Neural cell (in vitro differentiated cells): ENCODE measurements at regions not wholly inside any gene's neighbourhood (a gene's known extent, or its start where the extent isn't known, plus 50 kb on each side); places are given as distances from the start of the nearest gene placed in this dataset.

Source experiments
- EZH2 ChIP-seq: fragments of 200-600, 300-800 bp; shearing (Covaris generic), sonication (generic); IDR thresholded peaks from 2 replicates; pipeline ENCODE4 v1.6.1; 2014; ENCODE audit warnings: antibody characterized with exemption, low read length, borderline replicate concordance, mild to moderate bottlenecking; ENCODE audit not compliant: insufficient read depth, poor library complexity, severe bottlenecking
- MXI1 ChIP-seq: fragments of 450-650 bp; conservative IDR thresholded peaks from 2 replicates; pipeline ENCODE4 v1.6.1; 2014; ENCODE audit warnings: antibody characterized with exemption, mild to moderate bottlenecking; ENCODE audit not compliant: poor library complexity, severe bottlenecking
- TF ChIP-seq, protein P1 (sequence below): fragments of 450-650 bp; IDR thresholded peaks from 2 replicates; pipeline ENCODE4 v1.5.1; 2014; ENCODE audit warnings: antibody characterized with exemption, mild to moderate bottlenecking, moderate library complexity; ENCODE audit not compliant: poor library complexity, severe bottlenecking
- TF ChIP-seq, protein P2 (sequence below): IDR thresholded peaks from 2 replicates; pipeline ENCODE4 v1.6.1; 2012; ENCODE audit warnings: borderline replicate concordance

DNA sequence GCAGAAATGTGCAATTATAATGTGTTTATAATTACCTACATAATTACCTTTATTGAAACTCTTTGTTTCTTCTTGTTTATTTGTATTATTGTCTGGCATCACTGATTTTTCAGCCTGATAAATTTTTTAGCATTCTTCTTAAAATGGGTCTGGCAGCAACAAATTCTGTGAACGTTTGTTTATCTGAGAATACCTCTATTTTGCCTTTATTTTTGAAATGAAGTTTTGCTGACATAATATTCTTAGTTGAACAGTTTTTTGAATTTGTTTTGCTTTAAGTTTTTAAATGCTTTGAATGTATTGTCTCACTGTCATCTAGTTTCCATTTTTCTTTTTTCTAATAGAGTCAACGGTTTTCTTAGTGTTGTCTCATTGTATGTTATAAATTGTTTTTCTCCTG is 1152.0 kb upstream of the CDH2 start:
- TF ChIP-seq, protein P1, sequence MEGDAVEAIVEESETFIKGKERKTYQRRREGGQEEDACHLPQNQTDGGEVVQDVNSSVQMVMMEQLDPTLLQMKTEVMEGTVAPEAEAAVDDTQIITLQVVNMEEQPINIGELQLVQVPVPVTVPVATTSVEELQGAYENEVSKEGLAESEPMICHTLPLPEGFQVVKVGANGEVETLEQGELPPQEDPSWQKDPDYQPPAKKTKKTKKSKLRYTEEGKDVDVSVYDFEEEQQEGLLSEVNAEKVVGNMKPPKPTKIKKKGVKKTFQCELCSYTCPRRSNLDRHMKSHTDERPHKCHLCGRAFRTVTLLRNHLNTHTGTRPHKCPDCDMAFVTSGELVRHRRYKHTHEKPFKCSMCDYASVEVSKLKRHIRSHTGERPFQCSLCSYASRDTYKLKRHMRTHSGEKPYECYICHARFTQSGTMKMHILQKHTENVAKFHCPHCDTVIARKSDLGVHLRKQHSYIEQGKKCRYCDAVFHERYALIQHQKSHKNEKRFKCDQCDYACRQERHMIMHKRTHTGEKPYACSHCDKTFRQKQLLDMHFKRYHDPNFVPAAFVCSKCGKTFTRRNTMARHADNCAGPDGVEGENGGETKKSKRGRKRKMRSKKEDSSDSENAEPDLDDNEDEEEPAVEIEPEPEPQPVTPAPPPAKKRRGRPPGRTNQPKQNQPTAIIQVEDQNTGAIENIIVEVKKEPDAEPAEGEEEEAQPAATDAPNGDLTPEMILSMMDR = no peak
- no peak for TF ChIP-seq MXI1
- no peak for TF ChIP-seq EZH2
- TF ChIP-seq, protein P2, sequence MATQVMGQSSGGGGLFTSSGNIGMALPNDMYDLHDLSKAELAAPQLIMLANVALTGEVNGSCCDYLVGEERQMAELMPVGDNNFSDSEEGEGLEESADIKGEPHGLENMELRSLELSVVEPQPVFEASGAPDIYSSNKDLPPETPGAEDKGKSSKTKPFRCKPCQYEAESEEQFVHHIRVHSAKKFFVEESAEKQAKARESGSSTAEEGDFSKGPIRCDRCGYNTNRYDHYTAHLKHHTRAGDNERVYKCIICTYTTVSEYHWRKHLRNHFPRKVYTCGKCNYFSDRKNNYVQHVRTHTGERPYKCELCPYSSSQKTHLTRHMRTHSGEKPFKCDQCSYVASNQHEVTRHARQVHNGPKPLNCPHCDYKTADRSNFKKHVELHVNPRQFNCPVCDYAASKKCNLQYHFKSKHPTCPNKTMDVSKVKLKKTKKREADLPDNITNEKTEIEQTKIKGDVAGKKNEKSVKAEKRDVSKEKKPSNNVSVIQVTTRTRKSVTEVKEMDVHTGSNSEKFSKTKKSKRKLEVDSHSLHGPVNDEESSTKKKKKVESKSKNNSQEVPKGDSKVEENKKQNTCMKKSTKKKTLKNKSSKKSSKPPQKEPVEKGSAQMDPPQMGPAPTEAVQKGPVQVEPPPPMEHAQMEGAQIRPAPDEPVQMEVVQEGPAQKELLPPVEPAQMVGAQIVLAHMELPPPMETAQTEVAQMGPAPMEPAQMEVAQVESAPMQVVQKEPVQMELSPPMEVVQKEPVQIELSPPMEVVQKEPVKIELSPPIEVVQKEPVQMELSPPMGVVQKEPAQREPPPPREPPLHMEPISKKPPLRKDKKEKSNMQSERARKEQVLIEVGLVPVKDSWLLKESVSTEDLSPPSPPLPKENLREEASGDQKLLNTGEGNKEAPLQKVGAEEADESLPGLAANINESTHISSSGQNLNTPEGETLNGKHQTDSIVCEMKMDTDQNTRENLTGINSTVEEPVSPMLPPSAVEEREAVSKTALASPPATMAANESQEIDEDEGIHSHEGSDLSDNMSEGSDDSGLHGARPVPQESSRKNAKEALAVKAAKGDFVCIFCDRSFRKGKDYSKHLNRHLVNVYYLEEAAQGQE = no peak
